ENCODE measurements at regions not wholly inside any gene's neighbourhood (a gene's known extent, or its start where the extent isn't known, plus 50 kb on each side); places are given as distances from the start of the nearest gene placed in this dataset.

GRCh38 chr10:4262870-4263600 lies 478.0 kb upstream of the KLF6 start:
- 60 to 71% methylated on average over 4 of the region's 4 CpGs for WGBS, 2 donors
- no peak overlapping the region for H3K27ac ChIP-seq
- intact Hi-C loops (cut with DNase I; ENCODE audit: low total_unique reads), result no loop called here
- no peak for DNase-seq
- H3K27me3 ChIP-seq, result no peaks in the 10 kb centered on the region
- no peaks in the 10 kb centered on the region for H3K36me3 ChIP-seq (ENCODE audit: low read depth, missing control alignments)
- no peak overlapping the region for H3K4me3 ChIP-seq
- no peaks in the 10 kb centered on the region for H3K9me3 ChIP-seq
- H3K4me1 ChIP-seq, result peaks cover 9% of the 10 kb centered on the region
- TF ChIP-seq, protein P1, sequence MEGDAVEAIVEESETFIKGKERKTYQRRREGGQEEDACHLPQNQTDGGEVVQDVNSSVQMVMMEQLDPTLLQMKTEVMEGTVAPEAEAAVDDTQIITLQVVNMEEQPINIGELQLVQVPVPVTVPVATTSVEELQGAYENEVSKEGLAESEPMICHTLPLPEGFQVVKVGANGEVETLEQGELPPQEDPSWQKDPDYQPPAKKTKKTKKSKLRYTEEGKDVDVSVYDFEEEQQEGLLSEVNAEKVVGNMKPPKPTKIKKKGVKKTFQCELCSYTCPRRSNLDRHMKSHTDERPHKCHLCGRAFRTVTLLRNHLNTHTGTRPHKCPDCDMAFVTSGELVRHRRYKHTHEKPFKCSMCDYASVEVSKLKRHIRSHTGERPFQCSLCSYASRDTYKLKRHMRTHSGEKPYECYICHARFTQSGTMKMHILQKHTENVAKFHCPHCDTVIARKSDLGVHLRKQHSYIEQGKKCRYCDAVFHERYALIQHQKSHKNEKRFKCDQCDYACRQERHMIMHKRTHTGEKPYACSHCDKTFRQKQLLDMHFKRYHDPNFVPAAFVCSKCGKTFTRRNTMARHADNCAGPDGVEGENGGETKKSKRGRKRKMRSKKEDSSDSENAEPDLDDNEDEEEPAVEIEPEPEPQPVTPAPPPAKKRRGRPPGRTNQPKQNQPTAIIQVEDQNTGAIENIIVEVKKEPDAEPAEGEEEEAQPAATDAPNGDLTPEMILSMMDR (IDR thresholded peaks at IDR 0.05), result no peak
- TF ChIP-seq POLR2A (IDR thresholded peaks at IDR 0.05), result no peak

GRCh38 chr10:4262449-4262848 lies 477.4 kb upstream of the KLF6 start:
- H3K4me1 ChIP-seq, result peaks cover 9% of the 10 kb centered on the region

GRCh38 chr10:4260483-4261124 lies 475.6 kb upstream of the KLF6 start:
- WGBS, 2 donors, result 68 to 71% methylated on average over 4 of the region's 4 CpGs
- no peaks in the 10 kb centered on the region for H3K36me3 ChIP-seq (ENCODE audit: low read depth, missing control alignments)
- TF ChIP-seq, protein P1 (IDR thresholded peaks at IDR 0.05), result no peak
- no peak for TF ChIP-seq POLR2A (IDR thresholded peaks at IDR 0.05)
- intact Hi-C loops (cut with DNase I; ENCODE audit: low total_unique reads), result no loop called here
- no peak overlapping the region for H3K4me3 ChIP-seq
- DNase-seq, result no peak
- H3K27ac ChIP-seq, result peak overlapping the region in 1 of 2 donors; percentile 10
- no peaks in the 10 kb centered on the region for H3K9me3 ChIP-seq
- H3K27me3 ChIP-seq, result no peaks in the 10 kb centered on the region
- peaks cover 9% of the 10 kb centered on the region for H3K4me1 ChIP-seq

More at GRCh38 chr10:4262449-4262848, 477.4 kb upstream of the KLF6 start:
- Histone ChIP-seq H3K4me3 (no peak overlapping the region), H3K27ac (no peak overlapping the region), H3K36me3 (ENCODE audit: low read depth, missing control alignments) (no peaks in the 10 kb centered on the region), H3K27me3 (no peaks in the 10 kb centered on the region), H3K9me3 (no peaks in the 10 kb centered on the region)
- TF ChIP-seq POLR2A (IDR thresholded peaks at IDR 0.05), result no peak
- TF ChIP-seq, protein P1 (IDR thresholded peaks at IDR 0.05), result no peak
- DNase-seq, result no peak
- intact Hi-C loops (cut with DNase I; ENCODE audit: low total_unique reads), result no loop called here
- WGBS, 2 donors, result 87 to 95% methylated on average over 4 of the region's 4 CpGs

DNA sequence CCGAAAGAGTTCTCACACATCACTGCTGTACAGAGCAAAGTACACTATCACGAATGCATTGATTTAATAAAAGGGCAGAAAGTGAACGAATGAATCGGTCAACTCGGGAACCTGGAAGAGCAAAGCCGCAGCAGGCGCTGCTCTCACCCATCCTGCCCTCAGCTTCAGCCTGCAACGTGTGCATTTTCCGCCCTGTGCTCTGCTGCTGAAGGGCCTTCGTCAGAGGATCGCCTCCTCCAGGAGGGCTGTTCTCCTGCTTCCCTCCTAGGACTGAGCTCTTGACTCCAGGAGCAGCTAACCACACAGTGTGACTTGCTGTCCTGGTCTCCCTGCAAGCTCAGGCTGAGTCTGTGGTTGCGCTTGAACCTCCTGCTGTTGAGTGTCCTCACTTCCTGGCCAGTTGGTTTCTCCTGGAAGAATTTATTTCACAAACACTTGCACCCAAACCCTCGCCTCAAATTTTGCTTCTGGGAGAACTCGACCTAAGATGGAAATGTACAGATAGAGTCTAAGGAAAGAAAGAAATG lies 473.0 kb upstream of the KLF6 start:
- no peak overlapping the region for H3K4me3 ChIP-seq
- no peak for DNase-seq
- TF ChIP-seq, protein P1 (IDR thresholded peaks at IDR 0.05), result no peak
- no peak for TF ChIP-seq POLR2A (IDR thresholded peaks at IDR 0.05)
- no peaks in the 10 kb centered on the region for H3K9me3 ChIP-seq
- intact Hi-C loops (cut with DNase I; ENCODE audit: low total_unique reads), result no loop called here
- WGBS, 2 donors, result 92% methylated on average over 14 of the region's 14 CpGs
- no peaks in the 10 kb centered on the region for H3K27me3 ChIP-seq
- H3K36me3 ChIP-seq (ENCODE audit: low read depth, missing control alignments), result no peaks in the 10 kb centered on the region
- H3K4me1 ChIP-seq, result peaks cover 3% of the 10 kb centered on the region
- no peak overlapping the region for H3K27ac ChIP-seq

All from testis (tissue), 2 donors.